ENCODE measurements at regions not wholly inside any gene's neighbourhood (a gene's known extent, or its start where the extent isn't known, plus 50 kb on each side); places are given as distances from the start of the nearest gene placed in this dataset.

- no peak for DNase-seq (ENCODE audit: low spot score in 2 of 2)
- no peak for FAIRE-seq
Measured at GRCh38 chr2:60329225-60329624, 224.2 kb downstream of the BCL11A start.

DNA sequence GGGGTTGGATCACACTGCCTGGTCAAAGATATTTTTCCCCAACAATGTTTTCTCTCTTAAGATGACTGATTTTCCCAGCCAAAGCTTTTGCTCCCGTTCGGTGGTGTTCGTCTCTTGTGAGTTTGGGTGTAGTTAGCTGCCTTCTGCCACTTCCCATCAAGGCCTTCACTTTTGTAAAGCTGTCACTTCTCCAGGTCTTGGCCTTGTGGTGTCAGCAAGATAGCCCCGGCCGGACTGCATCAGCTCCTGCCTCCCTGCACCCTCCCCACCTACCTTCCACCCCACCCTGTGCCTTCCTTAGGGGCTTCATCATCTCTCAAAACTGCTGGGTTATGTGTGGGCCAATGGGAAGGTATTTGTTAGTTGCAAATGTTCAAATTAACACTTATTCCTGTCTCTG lies 228.9 kb downstream of the BCL11A start:
- FAIRE-seq (no peak), DNase-seq (ENCODE audit: low spot score in 2 of 2) (no peak)

GRCh38 chr2:60321816-60322215 lies 231.6 kb downstream of the BCL11A start:
- DNase-seq (ENCODE audit: low spot score in 2 of 2): no peak

GRCh38 chr2:60320724-60321123 lies 232.7 kb downstream of the BCL11A start:
- DNase-seq (ENCODE audit: low spot score in 2 of 2) (no peak), FAIRE-seq (no peak)

More at GRCh38 chr2:60321816-60322215, 231.6 kb downstream of the BCL11A start:
- FAIRE-seq: no peak

DNA sequence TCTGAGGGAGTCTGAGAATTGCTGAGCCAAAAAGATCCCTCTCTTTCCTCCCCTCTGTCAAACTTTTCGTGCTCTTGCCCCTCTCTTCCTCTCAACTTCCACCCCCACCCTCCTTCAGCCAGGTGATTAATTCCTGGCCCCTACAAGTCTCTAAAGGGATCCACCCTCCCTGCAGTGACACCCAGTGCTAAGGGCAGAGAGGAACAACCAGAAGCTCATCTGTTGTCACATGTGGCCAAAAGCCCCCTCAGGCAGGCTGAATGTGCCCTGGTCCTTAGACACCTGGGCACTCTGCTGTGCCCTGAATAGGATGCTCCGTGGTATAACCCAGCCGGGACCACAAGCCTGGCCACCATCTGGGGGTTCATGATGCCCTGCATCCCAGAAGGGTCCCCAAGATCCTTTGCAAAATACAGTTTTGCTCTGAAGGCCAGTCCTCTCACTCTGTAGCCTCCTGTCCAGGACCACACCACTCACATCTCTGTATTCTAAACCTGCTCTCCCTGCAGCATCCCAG lies 234.4 kb downstream of the BCL11A start:
- FAIRE-seq: no peak
- DNase-seq (ENCODE audit: low spot score in 2 of 2): no peak

GRCh38 chr2:60318544-60318943 lies 234.9 kb downstream of the BCL11A start:
- DNase-seq (ENCODE audit: low spot score in 2 of 2): no peak
- no peak for FAIRE-seq

- no peak for DNase-seq (ENCODE audit: low spot score in 2 of 2)
- FAIRE-seq: no peak
Measured at GRCh38 chr2:60317844-60318243, 235.6 kb downstream of the BCL11A start.

- DNase-seq (ENCODE audit: low spot score in 2 of 2) (no peak), FAIRE-seq (no peak)
Measured at GRCh38 chr2:60317034-60317386, 236.4 kb downstream of the BCL11A start.

GRCh38 chr2:60316381-60317033 lies 236.9 kb downstream of the BCL11A start:
- FAIRE-seq (no peak), DNase-seq (ENCODE audit: low spot score in 2 of 2) (no peak)

DNA sequence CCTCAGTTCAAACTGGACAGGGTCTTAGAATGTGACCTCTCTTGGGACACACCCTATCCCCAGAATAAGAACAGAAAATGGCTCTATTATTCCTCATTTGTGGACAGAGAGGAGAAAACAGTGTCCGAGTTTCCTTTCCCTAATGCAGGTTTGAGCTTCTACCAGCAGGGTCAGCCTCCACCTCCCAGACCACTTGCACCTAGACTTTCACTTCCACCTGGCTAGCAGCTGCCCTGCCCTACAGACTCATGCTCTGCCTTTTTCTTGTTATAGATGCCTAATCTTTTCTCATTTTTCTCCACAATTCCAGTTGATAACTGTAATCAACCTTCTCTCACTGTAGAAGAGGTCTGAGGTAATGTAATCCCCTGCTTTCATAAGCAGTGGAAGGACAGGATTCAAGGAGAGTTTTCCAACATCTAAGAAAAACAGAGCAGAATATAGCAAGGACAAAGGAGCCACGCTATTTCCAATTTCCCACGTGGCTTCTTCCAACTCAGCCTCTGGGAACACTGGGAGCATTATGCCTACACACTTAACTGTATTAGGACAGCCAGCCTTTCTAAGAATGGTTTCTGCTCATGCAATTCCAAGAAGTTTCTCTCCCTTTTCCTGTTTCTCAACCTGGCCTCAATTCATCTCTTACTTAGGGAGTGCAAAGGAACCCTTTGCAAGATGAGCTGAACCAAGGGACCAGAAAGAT lies 239.8 kb downstream of the BCL11A start:
- DNase-seq (ENCODE audit: low spot score in 2 of 2) (no peak), FAIRE-seq (no peak)

- FAIRE-seq (no peak), DNase-seq (ENCODE audit: low spot score in 2 of 2) (no peak)
Measured at GRCh38 chr2:60312618-60313017, 240.8 kb downstream of the BCL11A start.

DNA sequence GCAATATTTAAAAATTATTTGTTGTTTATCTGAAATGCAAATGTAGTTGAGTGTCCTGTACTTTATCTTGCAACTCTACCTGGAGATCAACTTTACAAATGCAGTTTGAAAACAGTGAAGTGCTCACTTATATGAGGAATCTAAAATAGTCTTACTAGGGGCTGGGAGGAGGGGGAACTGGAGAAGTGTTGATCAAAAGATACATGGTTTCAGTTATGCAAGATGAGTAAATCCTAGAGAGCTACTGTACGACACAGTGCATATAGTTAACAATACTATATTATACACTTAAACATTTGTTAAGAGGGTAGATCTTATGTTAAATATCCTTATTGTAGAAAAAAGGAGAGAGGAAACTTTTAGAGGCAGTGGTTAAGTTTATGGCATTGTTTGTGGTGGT lies 241.9 kb downstream of the BCL11A start:
- DNase-seq (ENCODE audit: low spot score in 2 of 2) (no peak), FAIRE-seq (no peak)

GRCh38 chr2:60309941-60310660 lies 243.4 kb downstream of the BCL11A start:
- DNase-seq (ENCODE audit: low spot score in 2 of 2) (no peak), FAIRE-seq (no peak)

GRCh38 chr2:60309336-60309735 lies 244.1 kb downstream of the BCL11A start:
- FAIRE-seq (no peak), DNase-seq (ENCODE audit: low spot score in 2 of 2) (no peak)

DNA sequence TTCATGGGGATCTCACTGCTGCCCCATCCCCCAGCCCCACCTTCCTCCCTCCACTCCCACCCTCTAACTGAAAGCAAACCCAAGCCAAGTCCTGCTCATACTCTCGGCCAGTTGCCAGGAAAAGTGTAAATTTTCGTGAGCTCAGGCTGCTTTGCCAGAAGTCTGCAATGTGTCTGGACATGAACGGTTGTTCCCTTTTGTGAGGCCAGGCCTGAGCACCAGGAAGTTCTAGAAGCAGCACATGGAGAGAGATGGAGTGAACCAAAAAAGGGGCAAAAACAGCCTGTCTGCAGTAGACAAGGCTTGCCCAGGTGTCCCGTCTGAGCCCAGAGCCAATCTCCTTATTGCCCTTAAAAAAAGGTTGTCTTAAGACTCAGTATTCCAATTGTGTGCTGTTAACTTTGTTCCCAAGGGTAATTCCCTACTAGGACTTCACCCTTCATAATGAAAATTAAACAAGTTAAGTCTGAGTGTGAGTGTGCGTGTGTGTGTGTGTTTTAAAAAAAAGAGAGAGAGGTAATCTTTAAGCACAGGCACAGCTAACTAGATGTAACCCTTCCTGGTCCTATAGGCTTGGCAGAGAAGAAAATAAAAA lies 247.1 kb downstream of the BCL11A start:
- DNase-seq (ENCODE audit: low spot score in 2 of 2): no peak

DNA sequence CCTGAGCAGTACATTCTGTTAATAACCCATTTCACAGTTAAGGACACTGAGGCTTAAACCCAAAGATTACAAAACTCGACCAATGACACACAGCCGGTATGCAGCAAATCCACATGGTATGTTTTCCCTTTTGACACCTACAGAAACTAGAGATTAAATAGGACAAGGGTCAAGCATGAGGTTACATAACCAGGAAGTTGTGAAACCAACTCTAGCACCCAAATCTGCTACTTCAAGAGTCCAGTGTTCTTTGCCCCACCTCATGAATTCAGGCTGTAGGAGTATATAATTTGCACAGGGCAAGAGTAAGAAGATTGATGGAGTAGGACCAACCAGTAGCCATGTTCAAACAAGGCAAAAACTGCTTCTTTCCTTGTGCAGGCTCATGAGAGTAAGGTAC lies 249.8 kb downstream of the BCL11A start:
- FAIRE-seq (no peak), DNase-seq (ENCODE audit: low spot score in 2 of 2) (no peak)

More for the DNA sequence above, 247.1 kb downstream of the BCL11A start:
- FAIRE-seq: no peak

DNA sequence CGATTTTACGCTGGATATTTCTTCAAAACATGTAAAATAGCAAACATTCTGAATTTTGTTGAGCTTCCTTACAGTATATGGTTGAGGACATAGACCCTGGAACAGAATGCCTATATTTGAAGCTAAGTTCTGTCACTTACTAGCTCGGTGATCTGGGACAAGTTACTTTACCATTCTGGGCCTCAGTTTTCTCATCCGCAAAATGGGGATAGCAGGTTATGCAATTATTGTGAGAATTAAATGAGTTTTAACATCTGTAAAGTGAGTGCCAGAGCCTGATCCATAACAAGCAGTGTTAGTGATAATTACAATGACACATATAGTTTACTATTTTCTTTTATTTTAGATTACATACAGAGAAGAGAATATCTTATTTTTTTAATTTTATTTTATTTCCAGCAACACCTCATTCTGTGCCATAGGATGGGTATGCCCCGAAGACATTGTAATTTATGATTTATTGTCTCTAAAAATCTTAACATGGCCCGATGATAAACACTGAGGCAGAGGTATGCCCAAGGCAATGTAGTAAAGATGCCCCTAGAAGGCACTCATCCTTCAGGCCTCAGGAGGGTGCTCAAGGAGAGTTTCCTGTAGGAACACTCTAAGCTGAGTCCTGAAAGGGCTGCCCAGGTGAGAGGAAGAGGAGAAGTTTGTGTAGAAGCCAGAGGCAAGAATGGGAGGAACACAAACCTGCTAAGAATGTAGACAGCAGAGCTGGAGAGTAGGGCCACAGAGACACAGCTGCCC lies 250.9 kb downstream of the BCL11A start:
- DNase-seq (ENCODE audit: low spot score in 2 of 2) (no peak), FAIRE-seq (no peak)

GRCh38 chr2:60301726-60302125 lies 251.7 kb downstream of the BCL11A start:
- DNase-seq (ENCODE audit: low spot score in 2 of 2): no peak
- no peak for FAIRE-seq

DNA sequence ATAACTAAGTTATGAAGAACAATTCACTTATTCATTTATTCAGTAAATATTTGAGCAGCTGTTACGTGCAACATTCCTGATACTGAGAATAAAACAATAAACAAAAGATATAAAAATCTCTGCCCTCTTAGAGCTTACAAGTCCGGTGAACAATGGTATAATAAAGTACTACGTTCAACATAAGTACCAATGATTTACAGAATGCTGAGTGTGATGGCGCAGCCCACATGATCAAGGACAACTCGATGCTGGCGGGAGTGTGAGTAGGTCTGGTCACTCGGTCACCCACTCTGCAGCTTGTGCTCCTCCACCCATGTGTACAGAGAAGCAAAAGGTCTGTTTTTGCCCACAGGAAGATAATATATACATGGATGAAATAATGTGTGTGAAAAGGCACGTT lies 254.3 kb downstream of the BCL11A start:
- DNase-seq (ENCODE audit: low spot score in 2 of 2): no peak
- FAIRE-seq: no peak

DNA sequence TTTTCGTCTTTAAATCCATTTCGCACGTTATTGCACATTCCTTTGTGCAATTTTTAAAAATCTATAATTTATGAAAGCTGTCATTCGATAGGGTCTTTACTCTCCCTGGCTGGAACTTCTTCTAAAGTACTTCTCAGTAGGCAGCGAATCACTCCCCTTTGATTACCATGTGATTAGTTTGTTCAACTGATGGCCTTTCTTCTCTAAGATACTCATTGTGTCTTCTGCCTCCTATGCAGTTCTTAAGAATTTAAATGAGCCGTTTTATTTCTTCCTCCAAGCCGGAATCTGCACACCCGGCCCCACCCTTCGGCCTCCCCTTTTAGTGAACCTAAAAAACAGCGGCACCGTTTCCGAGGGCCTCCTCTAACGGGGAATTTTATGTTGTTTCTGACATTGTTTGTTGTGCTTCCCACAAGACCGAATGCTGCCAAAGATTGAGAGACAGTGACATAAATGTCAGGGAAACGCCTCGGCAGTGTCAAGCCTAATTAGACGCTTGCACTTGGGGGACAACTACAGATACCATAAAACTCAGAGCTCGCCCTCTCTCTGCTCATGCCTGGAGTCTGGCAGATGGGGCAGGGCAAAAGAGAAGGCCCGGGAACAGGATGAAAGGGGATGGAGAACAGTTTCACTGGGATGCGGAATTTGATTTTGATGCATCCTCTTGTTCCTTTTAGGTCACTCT lies 255.3 kb downstream of the BCL11A start:
- no peak for FAIRE-seq
- DNase-seq (ENCODE audit: low spot score in 2 of 2): no peak
